ENCODE measurements at regions not wholly inside any gene's neighbourhood (a gene's known extent, or its start where the extent isn't known, plus 50 kb on each side); places are given as distances from the start of the nearest gene placed in this dataset.

GRCh38 chr5:92268343-92268742 is 885.2 kb upstream of the ARRDC3 start (continued):
- TF ChIP-seq E2F4 (CRISPR knock-in tag; IDR thresholded peaks at IDR 0.05; ENCODE audit: borderline replicate concordance, low read depth): no peak
- TF ChIP-seq, protein P1, sequence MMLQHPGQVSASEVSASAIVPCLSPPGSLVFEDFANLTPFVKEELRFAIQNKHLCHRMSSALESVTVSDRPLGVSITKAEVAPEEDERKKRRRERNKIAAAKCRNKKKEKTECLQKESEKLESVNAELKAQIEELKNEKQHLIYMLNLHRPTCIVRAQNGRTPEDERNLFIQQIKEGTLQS (CRISPR knock-in tag; conservative IDR thresholded peaks at IDR 0.05): no peak
- TF ChIP-seq ZNF416 (CRISPR knock-in tag; IDR thresholded peaks at IDR 0.05): no peak
- TF ChIP-seq AR (CRISPR knock-in tag; IDR thresholded peaks at IDR 0.05): no peak
- no peak for TF ChIP-seq MAX (CRISPR knock-in tag; IDR thresholded peaks at IDR 0.05)
- TF ChIP-seq, protein P2, sequence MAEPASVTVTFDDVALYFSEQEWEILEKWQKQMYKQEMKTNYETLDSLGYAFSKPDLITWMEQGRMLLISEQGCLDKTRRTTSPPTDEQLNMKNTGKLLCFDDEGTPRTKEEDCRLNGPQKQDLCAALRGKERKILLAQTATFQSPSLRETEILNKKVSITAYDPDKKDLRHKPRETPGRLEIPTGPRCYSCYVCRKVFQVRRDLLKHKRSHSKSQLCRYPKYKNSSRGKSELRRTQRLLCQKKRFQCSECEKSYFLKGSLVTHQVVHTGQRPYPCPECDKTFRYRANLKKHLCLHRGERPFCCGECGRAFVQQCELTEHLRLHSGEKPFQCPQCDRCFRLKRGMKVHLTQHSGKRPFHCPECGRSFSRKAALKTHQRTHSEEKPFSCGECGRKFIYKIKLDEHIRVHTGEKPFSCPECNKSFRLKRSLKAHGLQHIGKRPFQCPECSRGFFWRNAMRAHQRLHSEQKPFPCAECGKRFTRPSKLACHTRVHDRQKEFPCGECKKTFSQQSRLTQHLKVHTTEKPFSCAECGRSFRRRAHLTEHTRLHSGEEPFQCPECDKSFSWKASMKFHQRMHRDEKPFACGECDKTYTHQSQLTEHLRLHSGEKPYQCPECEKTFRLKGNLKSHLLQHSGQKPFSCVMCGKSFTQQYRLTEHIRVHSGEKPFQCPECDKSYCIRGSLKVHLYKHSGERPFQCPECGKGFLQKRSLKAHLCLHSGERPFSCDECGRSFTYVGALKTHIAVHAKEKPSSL (CRISPR knock-in tag; conservative IDR thresholded peaks at IDR 0.05): no peak

DNA sequence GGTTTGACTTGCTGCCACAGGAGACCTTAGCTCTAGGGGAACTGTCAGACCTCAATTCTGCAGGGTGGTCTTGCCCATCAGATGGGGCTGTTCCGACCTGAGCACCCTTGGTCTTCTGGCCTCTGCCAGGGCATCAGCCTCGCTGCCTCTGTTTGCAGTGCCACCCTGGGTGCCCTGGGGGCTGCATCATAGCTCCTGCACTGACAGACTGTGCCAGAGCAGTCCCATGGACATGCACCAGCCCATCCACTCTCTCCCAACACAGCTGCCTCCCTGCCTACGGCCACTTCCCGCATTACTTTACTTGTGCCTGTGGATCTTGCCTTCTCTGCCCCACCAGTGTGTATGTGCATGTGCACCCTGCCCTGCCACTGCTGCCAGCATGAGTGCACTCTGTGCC is 884.7 kb upstream of the ARRDC3 start:
- H3K4me1 Mint-ChIP-seq: peaks cover 19% of the 10 kb centered on the region
- CTCF ChIA-PET: no interaction called here
- no peak overlapping the region for H3K4me3 Mint-ChIP-seq
- no peaks in the 10 kb centered on the region for H3K36me3 Mint-ChIP-seq
- POLR2A ChIA-PET: no interaction called here
- no peaks in the 10 kb centered on the region for H3K27me3 Mint-ChIP-seq (ENCODE audit: low read depth)
- H3K9me3 Mint-ChIP-seq: peaks cover 9% of the 10 kb centered on the region
- ATAC-seq (no peak), DNase-seq (ENCODE audit: low spot score) (no peak)
- no peak overlapping the region for H3K27ac Mint-ChIP-seq
- TF ChIP-seq ZNF281 (CRISPR knock-in tag; IDR thresholded peaks at IDR 0.05) (no peak), SOX15 (CRISPR knock-in tag; IDR thresholded peaks at IDR 0.05) (no peak), ERG (CRISPR knock-in tag; IDR thresholded peaks at IDR 0.05) (no peak), ZNF512 (CRISPR knock-in tag; IDR thresholded peaks at IDR 0.05; ENCODE audit: borderline replicate concordance) (no peak), ZNF219 (CRISPR knock-in tag; IDR thresholded peaks at IDR 0.05; ENCODE audit: borderline replicate concordance) (no peak), NR1H2 (CRISPR knock-in tag; IDR thresholded peaks at IDR 0.05) (no peak), ARID4B (CRISPR knock-in tag; IDR thresholded peaks at IDR 0.05; ENCODE audit: borderline replicate concordance) (no peak), FOXP1 (CRISPR knock-in tag; IDR thresholded peaks at IDR 0.05; ENCODE audit: borderline replicate concordance) (no peak)
- TF ChIP-seq, protein P3, sequence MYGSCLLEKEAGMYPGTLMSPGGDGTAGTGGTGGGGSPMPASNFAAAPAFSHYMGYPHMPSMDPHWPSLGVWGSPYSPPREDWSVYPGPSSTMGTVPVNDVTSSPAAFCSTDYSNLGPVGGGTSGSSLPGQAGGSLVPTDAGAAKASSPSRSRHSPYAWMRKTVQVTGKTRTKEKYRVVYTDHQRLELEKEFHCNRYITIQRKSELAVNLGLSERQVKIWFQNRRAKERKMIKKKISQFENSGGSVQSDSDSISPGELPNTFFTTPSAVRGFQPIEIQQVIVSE (CRISPR knock-in tag; IDR thresholded peaks at IDR 0.05; ENCODE audit: borderline replicate concordance): no peak
- TF ChIP-seq, protein P4, sequence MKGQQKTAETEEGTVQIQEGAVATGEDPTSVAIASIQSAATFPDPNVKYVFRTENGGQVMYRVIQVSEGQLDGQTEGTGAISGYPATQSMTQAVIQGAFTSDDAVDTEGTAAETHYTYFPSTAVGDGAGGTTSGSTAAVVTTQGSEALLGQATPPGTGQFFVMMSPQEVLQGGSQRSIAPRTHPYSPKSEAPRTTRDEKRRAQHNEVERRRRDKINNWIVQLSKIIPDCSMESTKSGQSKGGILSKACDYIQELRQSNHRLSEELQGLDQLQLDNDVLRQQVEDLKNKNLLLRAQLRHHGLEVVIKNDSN (CRISPR knock-in tag; IDR thresholded peaks at IDR 0.05): no peak
